GM21528 (cell line): ENCODE measurements at regions not wholly inside any gene's neighbourhood (a gene's known extent, or its start where the extent isn't known, plus 50 kb on each side); places are given as distances from the start of the nearest gene placed in this dataset.

Experiments
- ATAC-seq: cut with Tn5 transposase; IDR thresholded peaks from one replicate; pipeline ENCODE4 v1.9.1; 2021; ENCODE audit warnings: mild to moderate bottlenecking, moderate library complexity; ENCODE audit not compliant: unreplicated experiment, low FRiP score

GRCh38 chr2:44825702-44826101 lies 115.8 kb upstream of the SIX3 start:
- ATAC-seq, result no peak

GRCh38 chr2:44826601-44827000 lies 114.9 kb upstream of the SIX3 start:
- ATAC-seq, result no peak

GRCh38 chr2:44829771-44830170 lies 111.7 kb upstream of the SIX3 start:
- ATAC-seq, result no peak

GRCh38 chr2:44833171-44834069 lies 108.1 kb upstream of the SIX3 start:
- peak; percentile 63 for ATAC-seq

GRCh38 chr2:44834656-44835055 lies 106.8 kb upstream of the SIX3 start:
- no peak for ATAC-seq

- no peak for ATAC-seq
Observed at GRCh38 chr2:44836174-44836573, 105.3 kb upstream of the SIX3 start.

GRCh38 chr2:44836916-44837315 lies 104.6 kb upstream of the SIX3 start:
- ATAC-seq, result no peak

GRCh38 chr2:44838116-44838790 lies 103.2 kb upstream of the SIX3 start:
- no peak for ATAC-seq

- ATAC-seq, result no peak
Observed at GRCh38 chr2:44839370-44839769, 102.1 kb upstream of the SIX3 start.

- ATAC-seq, result no peak
Observed at GRCh38 chr2:44839771-44840502, 101.6 kb upstream of the SIX3 start.

- ATAC-seq, result no peak
Observed at GRCh38 chr2:44840503-44840850, 101.0 kb upstream of the SIX3 start.

GRCh38 chr2:44843086-44843485 lies 98.4 kb upstream of the SIX3 start:
- no peak for ATAC-seq

GRCh38 chr2:44843641-44844310 lies 97.7 kb upstream of the SIX3 start:
- ATAC-seq, result no peak

- ATAC-seq, result no peak
Observed at GRCh38 chr2:44844651-44845270, 96.7 kb upstream of the SIX3 start.

GRCh38 chr2:44848026-44848425 lies 93.5 kb upstream of the SIX3 start:
- no peak for ATAC-seq

- ATAC-seq, result no peak
Observed at GRCh38 chr2:44850016-44850415, 91.5 kb upstream of the SIX3 start.

GRCh38 chr2:44851518-44851917 lies 90.0 kb upstream of the SIX3 start:
- no peak for ATAC-seq

- ATAC-seq, result no peak
Observed at GRCh38 chr2:44852594-44852993, 88.9 kb upstream of the SIX3 start.

- ATAC-seq, result no peak
Observed at GRCh38 chr2:44859337-44859736, 82.2 kb upstream of the SIX3 start.

GRCh38 chr2:44866152-44866551 lies 75.3 kb upstream of the SIX3 start:
- ATAC-seq, result no peak
